SIG-M5 treated with dmso at 0.1 percent for 504 hours (cell line): ENCODE measurements at regions not wholly inside any gene's neighbourhood (a gene's known extent, or its start where the extent isn't known, plus 50 kb on each side); places are given as distances from the start of the nearest gene placed in this dataset.
"Not testable (repeated sequence)": the region's sequence is repeated elsewhere in the genome, so short reads cannot be mapped to it uniquely, and the experiment has no call there.

ENCODE experiments used
- DNase-seq: peaks from one replicate; lab custom pipeline; 2025; ENCODE audit not compliant: unreplicated experiment; lab: John Stamatoyannopoulos, UW

DNA sequence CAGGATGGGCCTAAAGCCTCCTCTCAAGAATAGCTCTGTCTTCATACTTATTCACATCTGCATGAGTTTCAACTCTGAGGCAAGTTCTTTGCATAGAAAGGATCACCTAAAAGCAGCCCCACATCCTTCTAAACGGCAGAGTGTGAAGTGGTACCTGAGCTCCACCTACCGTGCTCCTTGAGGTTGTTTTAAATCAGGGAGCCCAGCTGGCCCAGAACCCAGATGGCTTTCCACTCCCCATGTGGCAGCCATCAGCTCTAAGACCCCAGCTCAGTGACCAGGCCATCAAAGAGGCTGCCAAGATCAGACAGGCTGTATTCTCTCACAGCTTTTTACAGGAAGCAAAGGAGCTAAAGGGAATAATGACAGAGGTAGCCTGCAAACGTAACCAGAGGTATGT, 299.3 kb downstream of the RASEF start:
- DNase-seq, result no peak

DNA sequence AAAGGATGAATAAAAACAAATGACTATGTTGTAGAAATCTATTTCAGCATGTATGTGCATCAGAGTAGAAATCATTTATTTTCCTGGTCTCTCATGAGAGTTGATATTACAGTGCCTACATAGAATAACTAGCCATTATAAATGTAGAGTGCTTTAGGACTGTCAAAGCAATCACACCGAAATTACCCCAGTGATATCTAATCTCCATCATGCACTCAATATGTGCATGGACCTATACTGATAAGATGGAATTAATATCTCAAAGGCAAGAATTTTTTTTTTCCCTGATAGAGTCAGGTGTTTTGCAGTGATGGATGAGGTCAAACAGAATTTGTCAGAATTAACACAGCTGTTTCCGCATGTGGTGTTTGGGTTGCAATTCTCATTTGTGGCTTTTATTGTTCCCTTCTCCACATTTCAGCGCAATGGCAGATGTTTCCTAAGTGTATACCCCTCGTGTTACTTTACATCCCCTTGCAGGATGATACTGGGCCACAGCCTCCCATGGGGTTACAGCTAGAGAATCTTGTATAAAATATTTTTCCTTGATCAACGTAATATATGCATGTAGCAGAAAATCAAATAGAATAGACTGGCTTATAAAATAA, 298.8 kb downstream of the RASEF start:
- DNase-seq, result no peak

DNA sequence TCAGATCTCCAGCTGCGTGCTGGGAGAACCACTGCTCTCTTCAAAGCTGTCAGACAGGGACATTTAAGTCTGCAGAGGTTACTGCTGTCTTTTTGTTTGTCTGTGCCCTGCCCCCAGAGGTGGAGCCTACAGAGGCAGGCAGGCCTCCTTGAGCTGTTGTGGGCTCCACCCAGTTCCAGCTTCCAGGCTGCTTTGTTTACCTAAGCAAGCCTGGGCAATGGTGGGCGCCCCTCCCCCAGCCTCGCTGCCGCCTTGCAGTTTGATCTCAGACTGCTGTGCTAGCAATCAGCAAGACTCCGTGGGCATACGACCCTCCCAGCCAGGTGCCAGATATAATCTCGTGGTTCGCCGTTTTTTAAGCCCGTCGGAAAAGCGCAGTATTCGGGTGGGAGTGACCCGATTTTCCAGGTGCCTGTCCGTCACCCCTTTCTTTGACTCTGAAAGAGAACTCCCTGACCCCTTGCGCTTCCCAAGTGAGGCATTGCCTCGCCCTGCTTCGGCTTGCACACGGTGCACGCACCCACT, 288.2 kb downstream of the RASEF start:
- not testable (repeated sequence) for DNase-seq

DNA sequence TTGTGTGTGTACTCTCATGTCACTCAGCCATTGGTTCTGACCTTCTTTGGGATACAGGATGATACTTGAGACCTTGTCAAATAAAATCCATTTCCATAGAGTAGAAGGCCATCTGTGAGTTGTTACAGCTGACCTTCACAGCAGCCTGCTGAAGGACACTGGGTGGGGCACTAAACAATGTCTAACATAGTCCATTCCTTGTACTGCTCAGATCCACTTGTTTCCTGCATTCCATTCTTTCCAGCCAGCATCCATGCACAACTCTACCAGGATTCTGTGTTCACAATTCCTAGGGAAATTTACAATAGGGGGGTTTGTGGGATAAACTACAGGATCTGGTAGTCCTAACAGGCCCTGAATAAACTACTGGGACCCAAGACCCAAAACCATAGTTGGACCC, 286.4 kb downstream of the RASEF start:
- no peak for DNase-seq

DNA sequence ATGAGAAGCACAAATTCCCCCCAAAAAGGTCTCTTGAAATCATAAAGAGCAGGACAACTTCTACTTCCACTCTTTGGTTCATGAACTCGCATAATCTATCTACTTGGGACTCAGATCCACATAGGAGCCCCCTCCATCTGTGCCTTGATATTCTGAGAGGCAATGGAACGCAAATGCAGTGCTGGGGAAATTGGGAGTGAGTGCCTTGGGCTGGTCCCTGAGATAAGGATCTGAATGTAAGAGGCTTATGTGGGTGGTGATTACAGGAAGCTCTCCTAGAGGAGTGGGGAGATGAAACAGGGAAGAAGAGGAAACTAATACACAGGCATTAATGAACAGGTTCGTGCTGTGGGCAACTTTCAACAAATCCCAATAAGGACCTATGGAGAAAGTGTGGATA, 285.6 kb downstream of the RASEF start:
- no peak for DNase-seq

DNA sequence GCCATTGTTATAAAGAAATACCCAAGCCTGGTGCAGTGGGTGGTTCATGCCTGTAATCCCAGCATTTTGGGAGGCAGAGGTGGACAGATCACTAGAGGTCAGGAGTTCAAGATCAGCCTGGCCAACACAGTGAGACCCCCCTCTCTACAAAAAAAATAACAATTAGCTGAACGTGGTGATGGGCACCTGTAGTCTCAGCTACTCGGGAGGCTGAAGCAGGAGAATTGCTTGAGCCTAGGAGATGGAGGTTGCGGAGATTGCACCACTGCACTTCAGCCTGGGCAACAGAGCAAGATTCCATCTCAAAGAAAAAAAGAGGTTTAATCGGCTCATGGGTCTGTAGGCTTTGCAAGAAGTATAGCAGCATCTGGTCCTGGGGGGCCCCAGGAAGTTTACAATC, 284.0 kb downstream of the RASEF start:
- DNase-seq, result not testable (repeated sequence)

DNA sequence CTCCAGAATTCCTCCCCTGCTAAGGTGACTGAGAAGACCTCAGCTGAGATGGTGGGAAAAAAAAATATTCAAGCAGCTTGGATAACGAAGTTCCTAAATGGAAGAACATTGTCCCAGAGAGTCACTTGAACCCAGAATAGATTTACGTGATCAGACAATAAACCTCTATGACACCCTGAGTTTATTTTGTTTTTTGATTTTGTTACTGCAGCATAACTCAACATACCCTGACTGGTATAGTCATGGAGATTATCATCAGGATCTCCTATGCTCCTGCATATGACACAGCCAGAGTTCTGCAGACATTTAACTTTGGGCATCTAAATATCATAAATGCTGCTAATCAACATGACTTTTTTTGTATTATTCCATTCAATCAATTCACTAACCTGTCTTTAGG, 282.9 kb downstream of the RASEF start:
- DNase-seq, result no peak

DNA sequence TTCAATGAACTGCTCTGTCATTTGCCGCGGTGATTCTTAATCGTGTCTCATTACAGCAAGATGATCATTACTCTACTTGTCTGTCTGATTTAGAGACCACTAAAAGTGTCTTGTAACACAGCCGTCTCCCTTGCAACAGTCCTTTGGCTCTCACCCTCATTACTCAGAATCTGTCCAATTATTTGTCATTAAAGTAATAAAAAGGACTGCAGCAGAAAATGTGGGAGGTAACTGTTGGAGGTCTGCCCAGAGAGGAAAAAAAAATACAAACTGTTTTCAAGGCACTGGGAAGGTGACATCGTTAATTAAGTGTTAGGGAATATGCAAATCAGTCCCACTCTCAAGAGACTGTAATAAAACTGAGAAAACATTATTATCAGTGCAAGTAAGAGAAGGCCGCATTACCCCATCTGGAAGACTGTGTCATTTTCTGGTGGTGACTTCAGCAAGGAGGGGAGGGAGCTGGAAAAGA, 281.0 kb downstream of the RASEF start:
- no peak for DNase-seq

DNA sequence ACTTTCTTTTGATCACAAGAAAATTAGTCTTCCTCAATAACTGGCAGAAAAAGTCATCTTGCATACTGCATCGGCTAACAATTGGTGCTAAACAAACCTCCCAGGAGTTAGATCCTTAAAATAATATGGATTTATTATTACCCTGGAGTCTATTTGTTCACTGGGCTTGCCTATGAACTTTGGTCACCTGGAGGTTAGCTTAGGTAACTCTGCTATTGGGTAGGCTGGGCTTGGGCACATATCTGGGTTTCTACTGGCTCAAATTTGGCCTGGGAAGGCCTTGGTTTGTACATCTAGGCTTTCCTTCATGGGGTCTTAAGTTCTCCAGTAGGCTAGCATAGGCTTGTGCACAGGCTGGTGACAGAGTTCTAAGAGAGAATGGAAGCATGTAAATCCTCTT, 279.9 kb downstream of the RASEF start:
- DNase-seq, result no peak

DNA sequence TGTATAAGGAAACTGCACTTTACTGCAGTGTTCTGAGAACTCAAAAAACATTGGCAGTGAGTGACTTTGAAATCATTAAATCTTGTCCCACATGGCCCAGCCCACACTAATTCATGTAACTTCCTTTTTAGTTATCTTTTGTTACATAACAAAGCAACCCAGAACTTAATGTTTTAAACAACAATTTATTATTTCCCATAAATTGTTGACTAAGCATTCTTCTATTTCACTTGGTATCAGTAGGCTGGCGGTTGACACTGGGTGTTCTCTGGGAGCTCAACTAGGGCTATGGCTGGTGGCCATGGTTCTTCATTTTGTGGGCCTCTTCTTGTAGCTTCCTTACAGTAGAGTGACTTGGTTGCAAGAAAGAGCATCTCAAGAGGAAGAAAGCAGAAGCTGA, 278.4 kb downstream of the RASEF start:
- no peak for DNase-seq

DNA sequence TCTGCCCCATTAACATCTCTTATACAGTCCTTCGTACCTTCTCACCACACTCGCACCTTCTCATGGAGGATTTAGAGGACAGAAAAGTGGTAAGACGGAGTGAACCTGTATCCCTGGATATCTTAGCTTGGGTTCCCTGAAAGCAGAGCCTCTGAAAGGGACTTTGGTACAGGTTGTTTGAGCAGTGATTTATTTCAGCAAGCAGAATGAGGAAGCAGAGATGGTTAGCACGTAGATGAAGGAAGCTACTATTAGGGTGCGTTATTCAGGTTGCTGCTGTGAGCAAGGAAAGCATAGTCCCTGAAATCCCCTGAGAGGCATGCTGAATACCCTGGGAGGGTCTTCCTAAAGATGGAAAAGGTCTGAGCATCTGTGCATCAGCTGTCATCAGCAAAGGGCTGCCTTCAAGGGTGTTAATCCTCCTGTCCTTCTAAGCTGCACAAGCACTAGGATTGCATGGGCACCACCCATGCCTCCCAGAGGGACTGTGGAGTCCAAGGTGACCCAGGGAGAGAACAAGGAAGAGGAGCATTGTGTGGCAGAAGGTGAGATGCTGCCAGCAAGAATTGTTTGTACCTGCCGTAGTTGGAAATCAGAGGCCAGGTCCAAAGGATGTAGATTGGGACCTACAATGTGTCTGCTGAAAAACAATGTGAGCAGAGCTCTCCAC, 273.7 kb downstream of the RASEF start:
- DNase-seq, result no peak

DNA sequence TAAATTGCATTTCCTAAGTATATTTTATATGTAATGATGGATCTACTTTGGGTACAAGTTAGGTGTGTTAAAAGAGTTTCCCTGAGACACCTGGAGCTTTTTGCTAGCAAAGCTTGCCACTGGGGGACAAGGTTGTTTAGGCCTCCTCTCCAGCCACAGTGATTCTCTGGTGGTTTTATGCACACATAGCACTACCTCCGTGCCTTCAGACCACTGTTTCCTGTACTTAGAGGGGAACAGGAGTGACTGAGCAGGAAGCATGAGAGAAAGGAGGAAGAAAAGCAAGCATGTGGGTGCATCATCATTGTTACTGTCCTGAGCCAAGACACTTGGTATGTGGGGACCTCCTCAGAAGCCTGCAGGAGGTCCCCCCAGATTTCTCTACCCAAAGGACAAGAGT, 272.1 kb downstream of the RASEF start:
- no peak for DNase-seq

DNA sequence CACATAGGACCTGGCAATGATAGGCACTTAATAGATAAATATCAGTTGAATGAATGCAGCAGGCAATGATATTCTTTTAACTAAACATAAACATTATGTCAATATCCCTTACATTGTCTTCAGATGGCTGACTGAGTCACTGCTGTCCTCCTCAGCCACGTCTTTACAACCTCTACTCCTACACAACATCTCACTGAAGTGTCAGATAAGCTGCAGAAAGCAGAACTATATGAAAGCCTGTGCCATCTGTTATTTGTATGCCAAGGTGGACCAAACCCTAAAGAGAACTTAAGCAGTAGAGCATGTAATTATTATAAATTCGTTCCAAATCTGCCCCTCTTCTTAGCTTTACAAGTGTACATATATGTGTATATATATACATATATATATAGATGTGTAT, 271.2 kb downstream of the RASEF start:
- DNase-seq, result no peak

DNA sequence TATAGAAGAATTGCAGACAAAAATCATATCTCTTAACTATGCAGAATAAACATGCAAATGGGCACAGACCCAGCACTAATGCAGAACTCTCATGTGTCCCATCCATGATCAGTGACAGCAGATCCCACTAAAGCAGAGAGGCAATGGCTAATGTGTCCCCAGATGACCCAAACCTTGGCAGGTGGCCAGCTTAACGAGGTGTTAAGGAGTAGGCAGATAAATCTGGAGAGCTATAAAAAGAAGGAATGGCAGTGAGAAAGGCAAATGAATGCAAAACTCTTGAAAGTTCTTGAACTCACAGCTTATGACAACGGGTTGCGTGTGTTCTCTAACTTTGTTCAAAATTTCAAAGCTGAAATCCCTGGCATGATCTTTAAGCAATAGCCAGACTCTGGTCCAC, 265.4 kb downstream of the RASEF start:
- DNase-seq, result no peak

DNA sequence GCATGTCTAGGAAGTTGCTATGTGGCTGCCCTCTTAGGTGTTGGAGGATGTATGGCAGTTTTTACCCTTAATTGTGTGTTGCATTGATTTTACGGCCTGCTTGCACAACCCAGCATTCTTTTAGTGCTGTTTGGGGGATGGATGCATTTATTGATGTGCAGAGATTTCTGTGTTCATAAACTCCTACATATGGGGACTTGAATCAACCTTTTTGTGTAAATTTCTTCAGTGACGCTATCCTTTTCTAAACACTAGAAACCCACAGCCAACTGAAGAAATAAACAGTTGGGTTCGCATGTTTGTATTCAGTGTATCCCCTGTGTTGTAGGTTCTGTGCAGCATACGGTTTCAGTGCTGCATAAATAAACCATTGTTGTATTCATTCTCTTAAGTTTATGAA, 263.7 kb downstream of the RASEF start:
- DNase-seq, result no peak

DNA sequence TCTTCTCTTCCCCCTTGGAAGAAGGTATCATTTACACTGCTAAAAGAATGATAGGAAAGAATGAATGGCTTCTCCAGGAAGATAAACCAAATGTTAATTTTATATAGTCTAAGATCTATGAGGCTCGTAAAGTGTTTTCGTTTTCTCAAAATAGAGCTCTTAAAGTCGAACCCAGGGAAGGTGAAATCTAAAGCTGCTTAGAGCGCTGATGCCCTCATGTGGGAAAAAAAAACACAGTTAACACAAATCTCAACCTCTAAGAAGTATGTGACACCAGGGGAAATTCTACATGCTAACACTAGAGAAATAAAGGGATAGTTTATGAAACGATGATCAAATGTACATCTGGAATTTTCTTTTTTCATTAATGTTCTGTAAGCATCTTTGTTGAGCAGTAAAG, 257.9 kb downstream of the RASEF start:
- no peak for DNase-seq

DNA sequence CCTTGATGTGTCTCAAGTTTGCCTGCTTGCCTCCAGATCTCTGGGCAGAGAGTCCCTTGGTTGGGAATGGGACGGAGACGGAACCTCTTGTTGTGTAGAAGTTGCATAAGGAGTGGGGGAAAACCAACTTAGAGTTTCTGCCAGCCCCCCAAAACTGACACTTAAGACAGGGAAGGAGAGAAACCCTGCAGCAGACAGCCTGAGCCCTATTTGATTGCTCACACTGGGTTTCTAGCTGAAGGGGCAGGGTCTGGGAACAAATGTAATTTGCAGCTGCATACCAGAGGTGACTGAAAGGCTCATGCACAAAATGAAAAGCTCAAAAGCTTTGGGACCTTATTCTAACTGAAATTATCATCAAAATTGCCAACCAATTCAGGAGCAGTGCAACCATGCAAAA, 254.5 kb downstream of the RASEF start:
- no peak for DNase-seq

DNA sequence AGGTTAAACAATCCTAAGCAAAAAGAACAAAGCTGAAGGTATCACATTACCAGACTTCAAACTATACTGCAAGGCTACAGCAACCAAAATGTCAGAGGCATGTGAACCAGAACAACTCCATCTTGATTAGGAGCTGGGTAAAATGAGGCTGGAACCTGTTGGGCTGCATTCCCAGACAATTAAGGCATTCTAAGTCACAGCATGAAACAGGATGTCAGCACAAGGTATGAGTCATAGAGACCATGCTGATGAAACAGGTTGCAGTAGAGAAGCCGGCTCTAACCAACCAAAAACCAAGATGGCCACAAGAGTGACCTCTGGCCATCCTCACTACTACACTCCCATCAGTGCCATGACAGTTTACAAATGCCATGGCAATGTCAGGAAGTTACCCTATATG, 252.0 kb downstream of the RASEF start:
- peak; percentile 22 for DNase-seq

DNA sequence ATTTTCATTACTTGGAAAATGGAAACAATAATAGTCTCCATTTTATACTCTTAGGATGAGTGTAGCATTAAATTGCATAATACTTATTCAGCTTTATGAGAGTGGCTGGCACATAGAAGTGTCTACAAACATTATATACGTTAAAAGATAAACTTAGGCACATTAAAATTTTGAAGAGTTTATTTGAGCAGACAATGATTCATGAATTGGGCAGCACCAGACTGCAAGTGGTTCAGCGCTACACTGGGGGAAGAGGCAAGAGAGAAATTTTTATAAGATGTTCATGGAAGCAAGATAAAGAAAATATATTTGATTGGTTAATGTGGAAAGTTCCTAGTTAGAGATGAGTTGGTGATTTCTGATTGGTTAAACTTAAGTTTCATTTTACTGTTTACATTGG, 243.7 kb downstream of the RASEF start:
- DNase-seq, result no peak

DNA sequence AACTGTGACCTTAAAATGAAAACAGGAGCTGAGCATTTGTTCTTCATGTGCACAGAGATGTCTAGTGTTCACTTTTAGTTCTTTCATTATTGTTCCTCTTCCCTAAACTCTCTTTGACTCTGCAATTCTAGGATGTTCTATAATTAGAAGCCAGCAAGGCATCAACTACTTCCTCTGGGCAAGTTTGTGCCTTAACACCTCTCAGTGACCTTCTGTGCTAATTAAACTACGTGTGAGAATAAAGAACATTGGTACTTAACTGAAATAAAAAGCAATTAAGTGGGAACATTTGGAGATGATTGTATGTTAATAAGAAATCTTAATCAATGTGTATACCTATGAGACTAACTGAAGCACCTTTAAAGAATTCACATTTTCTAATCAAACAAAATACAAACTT, 242.8 kb downstream of the RASEF start:
- no peak for DNase-seq

DNA sequence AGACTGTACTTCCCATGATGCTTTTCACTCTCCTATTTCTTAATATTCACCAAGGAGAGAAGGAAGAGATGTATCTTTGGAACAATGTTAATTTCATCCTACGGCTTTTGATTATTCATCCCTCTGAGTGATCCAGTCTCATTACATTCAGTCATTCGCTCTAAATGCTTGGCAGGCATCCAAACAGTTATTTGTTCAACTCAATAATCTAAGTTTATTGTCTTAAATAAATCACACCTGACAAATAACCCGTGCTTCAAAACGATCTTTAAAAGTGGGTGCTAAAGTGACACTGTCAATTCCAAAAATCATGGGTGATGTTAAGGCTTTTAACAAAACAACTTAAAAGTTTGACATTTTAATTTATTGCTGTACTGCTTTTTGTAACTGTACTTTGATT, 233.1 kb downstream of the RASEF start:
- no peak for DNase-seq

DNA sequence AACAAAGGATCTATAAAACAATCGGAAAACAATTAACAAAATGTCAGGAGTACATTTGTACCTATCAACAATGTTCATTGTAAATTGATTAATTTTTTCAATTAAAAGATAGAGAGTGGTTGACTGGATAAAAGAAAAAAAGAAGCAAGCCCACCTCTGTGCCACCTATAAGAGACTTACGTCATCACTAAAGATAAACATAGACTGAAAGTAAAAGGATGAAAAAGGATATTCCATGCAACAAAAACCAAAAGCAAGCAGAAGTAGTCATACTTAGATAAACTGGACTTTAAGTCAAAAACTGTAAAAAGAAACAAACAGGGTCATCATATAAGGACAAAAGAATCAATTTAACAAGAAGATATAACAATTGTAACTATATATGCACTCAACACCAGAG, 197.4 kb downstream of the RASEF start:
- no peak for DNase-seq
